Activated T-cell treated with anti-CD3 and anti-CD28 coated beads for 1 hour (primary cell): ENCODE measurements at regions not wholly inside any gene's neighbourhood (a gene's known extent, or its start where the extent isn't known, plus 50 kb on each side); places are given as distances from the start of the nearest gene placed in this dataset.

ENCODE experiments used
- DNase-seq: peaks from one replicate; pipeline ENCODE4 v3.0.0-alpha.2; 2020; ENCODE audit warnings: low read depth

GRCh38 chr16:85557083-85557970 lies 55.8 kb upstream of the GSE1 start:
- DNase-seq = no peak

- DNase-seq = no peak
Observed at GRCh38 chr16:85557971-85558657, 55.0 kb upstream of the GSE1 start.

- no peak for DNase-seq
Observed at GRCh38 chr16:85560932-85561247, 52.2 kb upstream of the GSE1 start.

GRCh38 chr16:85561248-85562092 lies 51.7 kb upstream of the GSE1 start:
- no peak for DNase-seq

GRCh38 chr16:85562093-85562786 lies 50.9 kb upstream of the GSE1 start:
- no peak for DNase-seq

- no peak for DNase-seq
Observed at GRCh38 chr16:85563034-85563433, 50.1 kb upstream of the GSE1 start.
